ENCODE measurements at regions not wholly inside any gene's neighbourhood (a gene's known extent, or its start where the extent isn't known, plus 50 kb on each side); places are given as distances from the start of the nearest gene placed in this dataset.

DNA sequence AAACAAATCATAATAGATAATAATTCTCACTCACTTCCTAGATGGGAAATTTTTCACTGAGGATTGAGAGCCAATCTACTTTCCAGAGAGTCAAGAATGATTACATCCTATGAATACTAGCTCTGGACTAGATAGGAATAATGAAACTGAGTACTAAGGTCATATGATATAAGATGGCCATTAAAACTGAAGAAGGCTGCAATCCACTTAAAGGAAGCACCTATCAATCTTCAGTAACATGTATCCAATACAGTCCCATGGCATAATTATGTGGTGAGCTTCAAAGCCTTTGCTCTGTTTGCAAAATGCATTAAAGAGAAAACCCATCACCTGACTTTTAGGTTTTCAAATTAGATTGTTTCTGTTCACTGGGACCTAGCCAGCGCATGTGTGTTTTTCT is 398.0 kb upstream of the MEIS1 start:
- H3K27me3 ChIP-seq (ENCODE audit: control insufficient read depth in 2 of 2, insufficient read depth in 2 of 2, low read length in 2 of 2): no peaks in the 10 kb centered on the region
- no peak for DNase-seq
- no peak overlapping the region for H3K9ac ChIP-seq (ENCODE audit: insufficient read depth, low read length, poor library complexity, severe bottlenecking)
- Mint-ChIP-seq H3K36me3 (no peaks in the 10 kb centered on the region), H3K4me1 (no peaks in the 10 kb centered on the region), H3K9me3 (peaks cover 0 to 3% (median 2%) of the 10 kb centered on the region in 7 donors), H3K4me3 (no peak overlapping the region), H3K27me3 (ENCODE audit: low read depth in 3 of 3) (peaks cover 2 to 9% (median 3%) of the 10 kb centered on the region in 3 donors), H3K27ac (no peak overlapping the region)
- no peak overlapping the region for H2AFZ ChIP-seq (ENCODE audit: insufficient read depth, low read depth, low read length, poor library complexity, severe bottlenecking)
- WGBS (ENCODE audit: insufficient coverage): no CpG with 5 or more reads among the region's 1 CpG
- no peak overlapping the region for H3K4me2 ChIP-seq (replicated peaks; ENCODE audit: extremely low read depth, low read length, poor library complexity, severe bottlenecking)
- TF ChIP-seq, protein P1, sequence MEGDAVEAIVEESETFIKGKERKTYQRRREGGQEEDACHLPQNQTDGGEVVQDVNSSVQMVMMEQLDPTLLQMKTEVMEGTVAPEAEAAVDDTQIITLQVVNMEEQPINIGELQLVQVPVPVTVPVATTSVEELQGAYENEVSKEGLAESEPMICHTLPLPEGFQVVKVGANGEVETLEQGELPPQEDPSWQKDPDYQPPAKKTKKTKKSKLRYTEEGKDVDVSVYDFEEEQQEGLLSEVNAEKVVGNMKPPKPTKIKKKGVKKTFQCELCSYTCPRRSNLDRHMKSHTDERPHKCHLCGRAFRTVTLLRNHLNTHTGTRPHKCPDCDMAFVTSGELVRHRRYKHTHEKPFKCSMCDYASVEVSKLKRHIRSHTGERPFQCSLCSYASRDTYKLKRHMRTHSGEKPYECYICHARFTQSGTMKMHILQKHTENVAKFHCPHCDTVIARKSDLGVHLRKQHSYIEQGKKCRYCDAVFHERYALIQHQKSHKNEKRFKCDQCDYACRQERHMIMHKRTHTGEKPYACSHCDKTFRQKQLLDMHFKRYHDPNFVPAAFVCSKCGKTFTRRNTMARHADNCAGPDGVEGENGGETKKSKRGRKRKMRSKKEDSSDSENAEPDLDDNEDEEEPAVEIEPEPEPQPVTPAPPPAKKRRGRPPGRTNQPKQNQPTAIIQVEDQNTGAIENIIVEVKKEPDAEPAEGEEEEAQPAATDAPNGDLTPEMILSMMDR (IDR thresholded peaks at IDR 0.05): no peak
- intact Hi-C loops (cut with micrococcal nuclease): no loop called here
- no peaks in the 10 kb centered on the region for H3K36me3 ChIP-seq (replicated peaks in 1 of 2; ENCODE audit: control insufficient read depth in 1 of 2, insufficient read depth in 2 of 2, low read length in 2 of 2)
- H3K4me1 ChIP-seq (ENCODE audit: control insufficient read depth in 1 of 2, insufficient read depth in 2 of 2, low read length in 2 of 2): no peaks in the 10 kb centered on the region
- H3K4me3 ChIP-seq (replicated peaks in 1 of 3; ENCODE audit: low read depth in 2 of 3, low read length in 3 of 3): no peak overlapping the region
- no peaks in the 10 kb centered on the region for H4K20me1 ChIP-seq (ENCODE audit: insufficient read depth, low read length)
- H3K79me2 ChIP-seq (ENCODE audit: insufficient read depth, low read length): no peaks in the 10 kb centered on the region
- no peak overlapping the region for H3K27ac ChIP-seq (ENCODE audit: low read depth in 1 of 2, low read length in 2 of 2)
- H3K9me3 ChIP-seq (replicated peaks in 1 of 2; ENCODE audit: control insufficient read depth in 1 of 2, insufficient read depth in 1 of 2, low read length in 2 of 2): no peaks in the 10 kb centered on the region

DNA sequence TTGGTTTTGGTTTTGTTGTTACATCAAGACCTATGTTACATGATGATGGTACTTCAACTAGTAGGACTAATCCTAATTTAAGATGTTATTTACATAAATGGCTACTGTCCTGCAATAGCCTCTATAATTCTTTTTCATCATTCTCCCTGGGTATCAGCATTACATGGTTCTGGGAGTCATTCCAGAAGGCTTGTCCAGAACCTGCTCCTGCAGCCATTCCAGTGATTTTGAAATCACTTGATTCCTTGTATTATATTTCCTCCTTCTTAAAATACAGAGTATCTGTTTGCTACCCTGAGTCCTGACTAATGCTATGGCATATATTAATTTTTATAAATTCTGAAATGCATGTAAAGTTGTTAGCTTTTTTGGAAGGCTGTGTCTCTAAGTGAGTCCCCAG is 400.5 kb upstream of the MEIS1 start:
- Histone ChIP-seq H3K4me1 (ENCODE audit: control insufficient read depth in 1 of 2, insufficient read depth in 2 of 2, low read length in 2 of 2) (no peaks in the 10 kb centered on the region), H3K4me3 (replicated peaks in 1 of 3; ENCODE audit: low read depth in 2 of 3, low read length in 3 of 3) (no peak overlapping the region), H3K27ac (ENCODE audit: low read depth in 1 of 2, low read length in 2 of 2) (no peak overlapping the region), H3K79me2 (ENCODE audit: insufficient read depth, low read length) (no peaks in the 10 kb centered on the region), H3K9me3 (replicated peaks in 1 of 2; ENCODE audit: control insufficient read depth in 1 of 2, insufficient read depth in 1 of 2, low read length in 2 of 2) (no peaks in the 10 kb centered on the region), H3K27me3 (ENCODE audit: control insufficient read depth in 2 of 2, insufficient read depth in 2 of 2, low read length in 2 of 2) (no peaks in the 10 kb centered on the region), H2AFZ (ENCODE audit: insufficient read depth, low read depth, low read length, poor library complexity, severe bottlenecking) (no peak overlapping the region), H4K20me1 (ENCODE audit: insufficient read depth, low read length) (no peaks in the 10 kb centered on the region), H3K9ac (ENCODE audit: insufficient read depth, low read length, poor library complexity, severe bottlenecking) (no peak overlapping the region), H3K36me3 (replicated peaks in 1 of 2; ENCODE audit: control insufficient read depth in 1 of 2, insufficient read depth in 2 of 2, low read length in 2 of 2) (no peaks in the 10 kb centered on the region), H3K4me2 (replicated peaks; ENCODE audit: extremely low read depth, low read length, poor library complexity, severe bottlenecking) (no peak overlapping the region)
- Mint-ChIP-seq H3K4me1 (no peaks in the 10 kb centered on the region), H3K4me3 (no peak overlapping the region), H3K36me3 (no peaks in the 10 kb centered on the region), H3K27ac (no peak overlapping the region), H3K27me3 (ENCODE audit: low read depth in 3 of 3) (peaks cover 0 to 7% (median 5%) of the 10 kb centered on the region in 3 donors), H3K9me3 (peaks cover 0 to 3% (median 0%) of the 10 kb centered on the region in 7 donors)
- no peak for DNase-seq
- TF ChIP-seq, protein P1 (IDR thresholded peaks at IDR 0.05): no peak
- intact Hi-C loops (cut with micrococcal nuclease): no loop called here

Data from CD14-positive monocyte (primary cell).